ENCODE measurements at regions not wholly inside any gene's neighbourhood (a gene's known extent, or its start where the extent isn't known, plus 50 kb on each side); places are given as distances from the start of the nearest gene placed in this dataset.

- DNase-seq: no peak
Observed at GRCh38 chr19:32012206-32012605, 333.2 kb upstream of the ZNF507 start.

GRCh38 chr19:32012886-32013631 lies 332.4 kb upstream of the ZNF507 start:
- DNase-seq: no peak

DNA sequence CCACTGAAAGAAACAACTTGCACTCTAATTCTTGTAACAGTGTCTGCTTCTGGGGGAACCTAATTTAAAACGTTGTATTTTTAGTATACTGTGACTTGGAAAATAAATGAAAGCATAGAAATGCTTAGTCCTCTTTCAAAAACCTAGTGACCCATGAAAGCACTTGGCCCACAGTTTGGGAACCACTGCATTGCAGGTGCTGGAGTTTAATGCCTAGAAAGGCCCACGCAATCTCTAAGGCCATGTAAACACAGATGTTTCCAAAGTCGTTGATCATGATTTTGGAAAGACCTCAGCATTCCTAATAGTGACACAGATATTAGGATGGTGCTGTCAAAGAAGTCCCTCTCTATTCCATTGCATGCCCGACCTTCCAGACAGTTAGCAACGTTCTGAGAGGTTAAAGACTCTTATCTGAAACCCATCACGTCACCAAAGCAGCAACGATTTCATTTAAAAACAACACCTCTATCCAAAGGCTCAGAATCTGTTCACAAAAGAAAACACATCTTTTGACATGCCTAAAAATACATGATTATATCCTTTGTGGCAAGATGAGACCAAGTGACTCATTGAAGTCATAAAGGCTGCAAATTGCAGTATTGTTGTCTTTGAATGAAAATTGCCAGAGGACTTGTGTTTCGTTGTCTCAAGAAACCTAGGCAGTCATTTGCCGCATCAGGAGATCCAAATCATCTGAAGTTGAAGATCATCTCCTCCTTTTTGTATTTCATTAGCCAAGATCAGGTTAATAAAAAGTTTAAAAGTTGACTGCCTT lies 328.0 kb upstream of the ZNF507 start:
- DNase-seq: no peak

DNA sequence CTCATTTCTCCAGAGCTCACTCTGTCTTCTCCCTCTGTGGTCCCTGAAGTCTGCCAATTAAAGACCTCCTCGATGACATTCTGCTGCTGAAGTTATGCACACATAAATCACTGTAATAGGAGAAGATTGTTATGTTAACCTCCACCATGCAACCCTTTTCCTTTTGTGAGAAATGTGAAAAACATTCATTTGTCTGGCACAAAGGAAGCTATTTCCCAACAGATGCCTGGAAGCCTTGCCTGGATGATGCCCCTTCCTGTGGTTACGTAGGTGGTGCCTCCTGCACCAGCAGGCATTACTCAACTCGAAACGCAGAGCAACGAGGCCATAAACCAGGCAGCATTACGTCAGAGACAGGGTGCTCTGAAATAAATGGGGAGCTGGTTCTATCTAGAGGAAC lies 327.4 kb upstream of the ZNF507 start:
- DNase-seq: no peak

GRCh38 chr19:32020538-32020937 lies 324.9 kb upstream of the ZNF507 start:
- DNase-seq: no peak

DNA sequence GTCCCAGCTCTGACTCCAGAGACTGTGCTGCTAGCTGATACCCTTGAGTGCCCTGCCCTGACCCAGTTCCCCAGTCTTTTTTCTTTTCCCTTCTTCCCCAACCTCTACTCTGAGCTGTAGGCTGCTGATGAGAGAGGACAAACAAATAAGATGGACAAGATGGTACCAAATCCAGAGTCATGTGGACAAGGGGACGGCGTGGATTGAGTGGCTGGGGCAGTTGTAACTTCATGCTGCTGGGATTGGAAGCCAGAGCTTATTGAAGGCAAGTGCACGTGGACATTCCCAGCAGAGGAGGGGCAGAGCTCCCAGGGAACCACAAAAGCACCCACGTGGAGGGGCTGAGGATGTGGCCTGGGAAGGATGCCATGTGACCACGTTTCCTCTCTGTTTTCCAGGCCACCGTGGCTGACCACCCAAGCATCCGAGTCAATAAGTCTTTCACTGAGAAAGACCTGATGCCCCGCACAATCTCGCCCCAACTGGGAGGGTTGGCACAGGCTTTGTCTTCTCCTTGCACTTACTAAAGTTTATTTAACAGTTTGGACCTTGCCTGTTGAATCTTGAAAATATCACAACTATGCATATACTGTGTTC lies 323.3 kb upstream of the ZNF507 start:
- DNase-seq: no peak

DNA sequence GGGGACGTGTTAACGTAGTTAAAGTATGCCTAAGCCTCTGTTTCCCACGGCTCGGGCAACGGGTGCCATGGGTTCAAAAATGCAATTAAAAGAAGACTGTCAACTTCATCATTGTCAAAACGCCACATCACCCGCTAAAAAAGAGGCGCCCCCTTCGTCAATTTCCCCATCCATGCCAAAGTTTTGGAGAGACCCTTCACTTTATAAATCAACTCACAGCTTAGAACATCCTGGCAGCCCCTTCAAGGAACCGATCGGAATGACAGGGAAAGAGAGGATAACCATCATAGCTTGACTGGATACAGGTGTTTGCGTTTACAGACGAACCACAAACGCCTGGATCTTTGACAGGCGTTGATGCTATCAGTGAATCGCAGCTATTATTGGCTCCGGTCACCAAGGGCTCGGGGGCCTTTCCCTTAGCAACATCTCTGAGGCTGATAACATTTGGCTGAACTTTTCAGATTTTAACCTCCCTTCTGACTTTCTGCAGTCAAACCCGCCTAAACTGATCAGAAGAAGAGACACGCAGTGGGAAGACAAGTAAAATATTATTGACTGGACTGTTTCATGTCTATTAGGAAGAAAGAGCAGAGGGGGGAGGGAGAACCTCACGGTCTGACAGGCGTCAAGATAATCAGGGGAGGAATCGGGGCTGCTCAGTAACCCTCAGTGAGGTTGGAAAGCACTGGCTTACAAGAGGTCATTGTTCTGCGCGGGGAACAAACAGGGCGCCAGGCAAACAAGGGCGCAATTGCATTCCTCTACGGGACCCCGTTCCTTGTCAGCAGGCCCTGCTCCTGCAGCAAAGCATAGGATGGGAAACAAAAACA lies 322.5 kb upstream of the ZNF507 start:
- no peak for DNase-seq

DNA sequence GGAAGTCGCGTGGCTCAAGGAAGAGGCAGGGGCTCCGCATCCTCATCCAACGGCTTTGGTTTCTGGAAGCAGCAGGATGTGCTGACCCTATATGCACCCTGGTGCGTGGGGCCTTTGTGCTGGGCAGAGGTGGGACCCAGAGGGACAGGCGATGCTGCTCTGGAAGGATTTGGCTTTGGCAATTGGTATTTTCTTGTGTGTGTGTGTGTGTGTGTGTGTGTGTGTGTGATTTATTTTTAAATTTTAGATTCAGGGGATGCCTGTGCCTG lies 321.9 kb upstream of the ZNF507 start:
- no peak for DNase-seq

DNA sequence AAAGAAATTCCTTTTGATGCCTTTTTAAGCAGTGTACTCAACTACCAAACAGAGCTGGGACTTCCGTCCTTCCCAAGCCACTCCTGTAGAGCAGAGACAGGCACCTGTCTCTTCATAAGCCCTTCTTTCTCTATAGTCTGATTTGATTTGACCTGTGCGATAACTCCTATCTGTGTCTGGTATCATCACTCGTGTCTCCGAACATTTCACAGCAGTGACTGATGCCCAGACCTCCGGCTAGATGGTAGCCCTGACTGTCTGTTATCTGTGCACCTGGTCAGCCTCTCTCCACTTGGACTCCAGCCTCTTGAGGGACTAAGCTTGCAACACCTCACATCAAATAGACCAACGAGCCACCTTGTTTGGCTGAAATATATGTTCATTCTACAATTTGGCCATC lies 316.2 kb upstream of the ZNF507 start:
- DNase-seq: no peak

GRCh38 chr19:32032561-32032960 lies 312.8 kb upstream of the ZNF507 start:
- no peak for DNase-seq

GRCh38 chr19:32035626-32036025 lies 309.8 kb upstream of the ZNF507 start:
- no peak for DNase-seq

GRCh38 chr19:32038021-32038920 lies 307.1 kb upstream of the ZNF507 start:
- DNase-seq: no peak

GRCh38 chr19:32038961-32039360 lies 306.4 kb upstream of the ZNF507 start:
- DNase-seq: no peak

DNA sequence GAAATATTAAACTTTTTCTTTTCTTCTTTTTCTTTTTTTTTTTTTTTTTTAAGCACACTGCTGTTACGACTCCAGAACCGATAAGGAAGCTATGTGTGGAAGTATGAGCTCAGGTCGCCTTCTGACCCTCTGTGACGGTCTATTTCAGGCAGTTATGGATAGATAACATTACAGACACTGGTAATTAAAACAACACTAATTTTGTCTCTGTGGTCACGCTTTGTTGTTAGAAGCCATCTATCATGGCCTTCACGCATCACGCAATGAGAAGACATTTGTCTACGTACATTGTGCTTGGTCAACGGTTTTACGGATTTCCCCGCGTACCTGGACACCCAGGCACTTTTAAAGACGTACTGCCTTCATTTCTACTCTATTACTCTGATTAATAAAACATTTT lies 306.0 kb upstream of the ZNF507 start:
- DNase-seq: no peak

DNA sequence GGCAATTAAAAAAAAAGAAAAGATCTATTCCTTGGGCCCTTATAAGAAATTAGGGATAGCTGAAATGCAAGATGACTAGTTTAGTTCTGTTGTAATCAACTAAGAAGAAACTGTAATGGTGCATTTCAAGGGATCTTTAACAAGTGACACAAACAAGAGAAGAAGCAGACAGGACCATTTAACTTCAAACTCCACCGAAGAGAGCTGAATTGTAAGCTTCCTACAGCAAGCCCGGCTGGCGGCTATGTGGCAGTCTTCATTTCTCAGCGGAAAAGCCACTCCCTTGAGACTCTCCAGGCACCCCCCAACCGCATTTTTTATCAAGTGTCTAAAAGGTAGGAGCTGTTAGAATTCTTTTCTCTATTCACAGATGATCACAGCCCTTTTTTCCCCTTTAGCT lies 305.2 kb upstream of the ZNF507 start:
- no peak for DNase-seq

GRCh38 chr19:32041681-32042292 lies 303.6 kb upstream of the ZNF507 start:
- peak in 1 of 2 donors; percentile 4 for DNase-seq

DNA sequence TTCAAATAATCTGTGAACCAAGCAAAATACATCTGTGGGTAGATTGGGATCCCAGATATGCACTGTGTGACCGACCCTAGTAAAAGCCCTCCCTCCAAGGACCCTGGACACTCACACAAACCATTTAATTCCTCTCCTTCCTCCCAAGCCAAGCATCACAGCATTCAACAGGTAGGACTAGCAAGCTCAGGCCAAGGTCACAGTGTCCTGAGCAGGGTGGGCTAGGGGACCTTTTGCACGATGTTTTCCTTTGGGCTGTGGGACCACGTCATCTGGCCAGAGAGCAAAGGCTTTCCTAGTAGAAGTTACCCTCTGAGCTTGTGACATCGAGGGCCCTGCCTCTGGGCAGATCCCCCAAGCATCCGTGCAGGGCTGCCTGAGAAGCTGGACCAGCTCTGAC lies 297.6 kb upstream of the ZNF507 start:
- DNase-seq: no peak

GRCh38 chr19:32053376-32053775 lies 292.0 kb upstream of the ZNF507 start:
- no peak for DNase-seq

GRCh38 chr19:32053861-32054260 lies 291.5 kb upstream of the ZNF507 start:
- DNase-seq: no peak

DNA sequence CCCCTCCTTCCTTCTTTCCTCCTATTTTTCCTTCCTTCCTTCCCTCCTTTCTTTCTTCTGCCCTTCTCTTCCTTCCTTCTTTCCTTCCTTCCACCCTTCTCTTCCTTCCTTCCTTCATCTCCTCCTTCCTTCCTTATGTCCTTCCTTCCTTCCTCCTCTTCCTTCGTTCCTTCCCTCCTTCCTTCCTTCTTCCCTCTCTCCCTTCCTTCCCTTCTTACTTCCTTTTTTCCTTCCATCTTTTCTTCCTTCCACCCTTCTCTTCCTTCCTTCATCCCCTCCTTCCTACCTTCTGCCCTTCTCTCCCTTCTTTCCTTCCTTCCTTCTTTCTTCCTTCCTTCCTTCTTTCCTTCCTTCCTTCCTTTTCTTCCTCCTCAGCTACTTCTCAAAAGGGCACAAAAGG lies 287.3 kb upstream of the ZNF507 start:
- DNase-seq: no peak

GRCh38 chr19:32061315-32061714 lies 284.1 kb upstream of the ZNF507 start:
- DNase-seq: no peak

GRCh38 chr19:32063601-32064000 lies 281.8 kb upstream of the ZNF507 start:
- DNase-seq: no peak
